ENCODE measurements at regions not wholly inside any gene's neighbourhood (a gene's known extent, or its start where the extent isn't known, plus 50 kb on each side); places are given as distances from the start of the nearest gene placed in this dataset.
"Not testable (repeated sequence)": the region's sequence is repeated elsewhere in the genome, so short reads cannot be mapped to it uniquely, and the experiment has no call there.

- no peak for DNase-seq
Observed at GRCh38 chr7:81030472-81030871, 111.6 kb upstream of the SEMA3C start.

DNA sequence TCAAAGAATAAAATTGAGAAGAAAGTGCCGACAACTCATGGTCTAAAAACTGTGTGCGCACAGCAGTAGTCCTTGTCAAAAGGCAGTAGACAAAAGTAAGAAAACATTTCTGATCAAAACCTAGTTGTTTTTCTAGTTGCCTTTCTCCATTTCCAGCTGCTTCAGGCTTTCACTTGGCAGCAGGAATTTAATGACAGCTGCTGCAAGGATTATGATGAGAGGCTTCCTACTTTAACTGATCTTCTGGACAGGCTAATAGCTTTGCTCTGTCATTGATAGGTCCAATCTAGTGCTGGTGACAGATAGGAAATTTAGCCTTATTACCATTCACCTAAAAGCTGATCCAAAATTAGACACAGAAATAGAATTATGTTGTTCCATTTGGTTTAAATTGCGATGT lies 110.7 kb upstream of the SEMA3C start:
- DNase-seq: peak; percentile 8 to 36

GRCh38 chr7:81025360-81025759 lies 106.5 kb upstream of the SEMA3C start:
- no peak for DNase-seq

DNA sequence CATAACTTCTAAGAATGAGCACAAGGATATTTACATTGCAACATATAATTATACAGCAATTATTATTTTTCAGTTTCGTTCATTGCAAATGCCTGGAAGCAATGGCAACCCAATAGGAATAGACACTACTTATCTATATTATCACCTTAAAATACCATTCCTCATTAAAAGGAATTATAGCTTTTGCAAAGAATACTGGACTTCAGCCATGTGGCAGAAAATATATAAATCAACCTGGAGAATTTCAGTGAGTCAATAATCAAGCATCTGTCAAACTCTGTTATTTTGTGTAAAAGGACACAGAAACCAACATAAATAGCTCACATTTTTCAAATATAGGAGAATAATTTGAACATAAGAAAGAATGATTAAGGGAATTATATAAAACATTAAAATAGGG lies 96.1 kb upstream of the SEMA3C start:
- no peak for DNase-seq

- no peak for DNase-seq
Observed at GRCh38 chr7:81014266-81014665, 95.4 kb upstream of the SEMA3C start.

DNA sequence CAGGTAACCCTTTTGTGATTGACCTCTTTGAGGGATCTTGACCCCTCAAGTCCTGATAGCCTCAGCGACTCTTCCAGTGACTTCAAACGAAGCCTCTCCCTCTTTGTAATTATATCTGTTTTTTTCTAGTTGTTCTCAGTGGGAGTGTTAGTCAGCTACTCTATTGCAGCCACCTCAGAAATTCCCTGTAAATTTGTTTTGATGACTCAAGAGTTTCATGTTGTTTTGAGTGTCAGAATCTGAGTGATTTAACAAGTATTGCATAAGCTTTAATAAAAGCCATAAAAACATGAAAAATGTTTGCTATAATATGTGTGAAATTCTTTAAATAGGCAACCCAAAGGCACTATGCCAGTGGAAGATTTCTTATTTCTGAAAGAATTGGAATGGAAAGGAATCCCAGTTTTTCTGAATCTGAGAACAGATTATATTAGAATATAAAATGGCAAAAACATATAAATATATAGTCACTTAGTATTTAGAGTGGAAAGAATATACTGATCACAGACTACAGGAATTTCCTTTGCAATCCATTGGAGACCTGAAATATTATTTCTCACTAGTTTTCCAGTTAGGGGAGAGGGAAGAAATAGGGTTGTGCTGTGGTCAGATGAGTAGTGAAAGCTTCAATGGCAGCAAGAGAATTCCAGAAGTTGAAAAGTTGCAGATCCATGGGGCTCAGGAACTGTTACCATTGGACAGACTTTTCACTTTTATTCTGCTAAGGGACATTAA lies 94.4 kb upstream of the SEMA3C start:
- no peak for DNase-seq

GRCh38 chr7:81008901-81009300 lies 90.0 kb upstream of the SEMA3C start:
- no peak for DNase-seq

DNA sequence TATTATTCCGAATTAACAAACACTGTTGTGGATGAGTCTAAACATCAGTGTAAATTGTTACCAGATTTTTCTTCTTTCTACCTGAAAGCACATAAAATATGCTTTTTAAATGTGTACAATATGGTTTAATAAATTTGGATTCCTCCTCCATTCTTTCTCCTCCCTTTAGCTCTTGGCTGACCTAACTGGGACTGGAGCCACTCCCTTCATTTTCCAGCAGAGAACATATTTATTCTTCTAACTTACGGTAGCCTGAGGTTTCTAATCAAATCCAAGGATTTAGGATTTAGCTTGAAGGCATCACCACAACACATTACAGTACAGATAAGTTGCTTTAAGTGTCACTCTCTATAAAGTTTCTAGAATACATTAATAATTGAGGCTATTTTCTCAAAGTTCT lies 88.2 kb upstream of the SEMA3C start:
- DNase-seq: no peak

- no peak for DNase-seq
Observed at GRCh38 chr7:81005254-81005653, 86.4 kb upstream of the SEMA3C start.

DNA sequence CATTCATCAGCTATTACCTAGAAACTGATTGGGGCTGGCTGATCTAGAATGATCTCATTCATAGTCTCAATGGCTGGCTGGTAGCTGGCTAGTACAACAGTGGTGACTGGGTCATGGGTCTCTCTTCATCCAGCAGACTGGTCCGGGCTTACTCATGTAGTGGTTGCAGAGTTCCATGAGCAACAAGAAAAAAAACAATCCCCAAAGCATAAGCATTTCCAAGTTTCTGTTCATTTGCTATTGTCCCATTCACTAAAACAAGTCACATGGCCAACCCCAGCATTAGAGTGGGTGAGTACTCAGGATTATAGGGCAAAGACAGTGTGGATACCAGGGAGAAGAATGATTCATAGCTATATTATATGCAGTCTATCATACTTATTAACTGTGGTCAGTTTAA lies 85.2 kb upstream of the SEMA3C start:
- DNase-seq: no peak

DNA sequence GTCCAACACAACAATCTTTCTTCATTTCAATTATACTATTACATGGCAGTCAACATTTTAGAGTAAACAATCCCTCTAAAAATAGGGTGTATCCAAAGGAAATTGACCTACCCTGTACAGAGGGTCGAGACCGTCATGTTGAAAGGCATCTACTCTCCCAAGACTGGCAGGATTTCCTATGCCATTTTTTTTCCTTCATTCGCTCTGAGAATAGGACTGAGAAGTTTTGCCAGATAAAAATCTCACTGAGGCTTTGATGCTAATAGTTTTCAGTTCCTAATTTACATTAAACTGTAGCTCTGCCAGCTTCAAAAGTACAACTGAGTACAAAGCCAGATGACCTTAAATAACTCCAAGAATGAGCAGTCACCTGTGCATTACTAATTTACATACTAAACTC lies 84.5 kb upstream of the SEMA3C start:
- no peak for DNase-seq

GRCh38 chr7:81002421-81002820 lies 83.6 kb upstream of the SEMA3C start:
- no peak for DNase-seq

- no peak for DNase-seq
Observed at GRCh38 chr7:80999771-81000170, 80.9 kb upstream of the SEMA3C start.

DNA sequence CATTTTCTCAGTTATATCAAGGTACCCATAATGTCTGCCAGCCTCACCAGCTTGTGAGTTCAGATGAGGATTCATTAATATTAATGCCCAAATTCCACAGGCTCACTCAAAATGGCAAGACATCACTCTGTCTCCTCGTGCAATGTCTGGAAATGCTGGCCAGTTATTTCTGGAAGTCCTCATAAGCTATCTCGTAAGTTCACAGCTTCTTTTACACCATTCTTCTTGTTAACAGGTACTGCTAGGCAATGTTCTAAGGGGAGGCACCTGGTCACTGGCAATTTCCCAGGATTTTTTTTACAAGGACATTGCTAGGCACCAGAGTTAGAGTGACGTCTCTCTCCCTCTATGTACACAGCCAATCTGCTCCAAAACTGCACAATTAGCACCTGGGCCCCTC lies 80.2 kb upstream of the SEMA3C start:
- DNase-seq: no peak

DNA sequence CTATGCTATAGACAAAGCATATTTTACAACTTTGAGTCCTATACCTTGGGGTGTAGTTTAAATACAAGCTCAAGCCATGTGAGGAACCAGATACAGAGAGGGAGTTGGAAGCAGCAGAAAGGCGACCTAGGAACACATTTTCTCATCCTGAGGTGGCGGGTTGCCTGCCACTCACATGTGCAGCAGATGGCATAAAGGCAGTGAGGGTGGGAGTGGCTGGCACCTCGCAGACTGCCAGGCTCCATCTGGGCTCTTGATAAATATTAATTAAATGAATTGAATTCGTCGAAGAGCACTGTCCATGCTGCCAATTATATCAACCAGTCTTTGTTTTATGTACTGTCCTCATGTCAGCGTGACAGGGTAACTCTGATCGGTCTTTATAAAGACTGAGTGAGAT lies 79.0 kb upstream of the SEMA3C start:
- no peak for DNase-seq

DNA sequence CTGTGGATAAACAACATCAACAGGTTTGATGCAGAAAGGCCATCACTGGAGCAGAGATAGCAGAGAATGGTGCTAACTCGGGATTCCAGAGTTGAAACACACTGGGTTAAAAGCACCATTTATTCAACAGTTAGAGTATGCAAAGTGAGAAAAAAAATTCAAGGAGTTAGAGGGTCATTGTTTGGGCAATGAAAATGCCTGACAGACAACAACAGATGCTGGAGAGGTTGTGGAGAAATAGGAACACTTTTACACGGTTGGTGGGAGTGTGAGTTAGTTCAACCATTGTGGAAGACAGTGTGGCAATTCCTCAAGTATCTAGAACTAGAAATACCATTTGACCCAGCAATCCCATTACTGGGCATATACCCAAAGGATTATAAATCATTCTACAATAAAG lies 77.4 kb upstream of the SEMA3C start:
- DNase-seq: not testable (repeated sequence)

DNA sequence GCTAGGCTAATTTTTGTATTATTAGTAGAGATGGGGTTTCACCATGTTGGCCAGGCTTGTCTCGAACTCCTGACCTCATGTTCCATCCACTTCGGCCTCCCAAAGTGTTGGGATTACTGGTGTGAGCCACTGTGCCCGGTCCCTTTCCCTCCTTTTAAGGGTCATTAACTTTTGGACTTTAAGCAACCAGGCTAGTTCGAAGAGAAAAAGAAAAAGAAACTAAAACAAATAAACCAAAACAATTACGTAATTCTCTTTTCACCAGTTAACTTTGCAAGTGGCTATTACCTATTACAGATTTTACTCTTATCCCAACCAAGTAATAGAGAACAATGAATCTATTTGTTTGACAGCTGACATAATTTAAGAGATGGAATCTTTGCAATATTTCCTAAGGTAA lies 72.8 kb upstream of the SEMA3C start:
- DNase-seq: no peak

GRCh38 chr7:80984619-80985018 lies 65.8 kb upstream of the SEMA3C start:
- DNase-seq: no peak

DNA sequence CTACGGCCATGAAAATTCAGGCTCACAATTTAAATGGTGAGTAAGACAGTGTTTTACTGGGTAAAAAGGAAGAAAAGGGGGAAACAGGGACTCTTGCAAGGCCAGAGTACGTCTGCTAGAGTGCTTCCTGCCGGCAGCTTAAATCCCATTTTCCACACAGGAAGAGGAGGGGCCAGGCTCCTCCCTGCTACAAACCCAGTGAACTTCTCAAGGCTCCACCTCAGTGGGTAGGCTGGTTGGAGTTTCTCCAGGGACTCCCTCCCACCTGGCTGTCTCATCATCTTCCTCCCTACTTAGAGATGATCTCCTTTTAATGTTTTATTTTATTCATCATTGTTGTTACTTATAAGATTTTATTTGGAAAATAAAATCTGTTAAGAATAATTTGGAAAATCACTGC lies 62.6 kb upstream of the SEMA3C start:
- DNase-seq: no peak

- no peak for DNase-seq
Observed at GRCh38 chr7:80977751-80978150, 58.9 kb upstream of the SEMA3C start.

GRCh38 chr7:80974396-80975358 lies 55.8 kb upstream of the SEMA3C start:
- no peak for DNase-seq

DNA sequence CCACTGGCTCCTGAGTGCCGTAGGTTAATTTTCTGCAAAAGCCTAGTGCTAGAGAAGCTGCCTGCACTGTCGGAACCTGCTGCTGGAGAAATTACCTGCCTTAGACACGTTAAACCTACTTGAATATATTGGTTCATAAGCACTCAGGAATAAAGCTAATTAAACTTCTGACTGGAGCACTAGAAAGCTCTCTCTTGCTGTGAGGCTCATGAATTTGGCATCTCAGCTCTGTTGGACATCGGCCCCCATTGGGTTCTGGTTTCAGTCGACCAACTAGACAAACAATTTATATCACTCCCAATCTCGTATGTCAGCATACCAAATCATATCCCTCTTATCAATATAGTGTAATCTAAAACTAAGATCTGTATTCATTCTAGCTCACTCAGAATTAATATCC lies 52.4 kb upstream of the SEMA3C start:
- DNase-seq: no peak
